HEK293 (cell line): ENCODE measurements at regions not wholly inside any gene's neighbourhood (a gene's known extent, or its start where the extent isn't known, plus 50 kb on each side); places are given as distances from the start of the nearest gene placed in this dataset.

Source experiments
- CTCF ChIA-PET: fragments of 350-600 bp; formaldehyde crosslinking; extraction: SDS; loops from one replicate; lab custom pipeline; 2021; ENCODE audit warnings: antibody characterized with exemption; lab: Yijun Ruan, JAX
- POLR2A ChIA-PET: fragments of 300-600 bp; formaldehyde crosslinking; extraction: SDS; loops from one replicate; lab custom pipeline; 2020; ENCODE audit warnings: antibody characterized with exemption, inconsistent platforms; lab: Yijun Ruan, JAX
- H3K27ac ChIP-seq: fragments of 200-500 bp; sonication (Bioruptor generic); 2 replicates; pipeline ENCODE4 v1.5.1; 2014; ENCODE audit warnings: low read depth, low read length, control low read depth, inconsistent platforms; ENCODE audit errors: extremely low read depth
- H3K36me3 ChIP-seq, 2 experiments: fragments of 200-500 bp in 1 of 2; sonication (Bioruptor generic) in 1 of 2; 1 replicate in 1 of 2; 2 replicates in 1 of 2; pipeline ENCODE4 v1.5.1; 2014 to 2017; ENCODE audit warnings: inconsistent platforms in 2 of 2, low read length in 2 of 2; ENCODE audit not compliant: control insufficient read depth in 2 of 2, insufficient read depth in 1 of 2
- H3K4me1 ChIP-seq: fragments of 200-500 bp; sonication (Bioruptor generic); 2 replicates; pipeline ENCODE4 v1.5.1; 2014; ENCODE audit warnings: mild to moderate bottlenecking, low read length, inconsistent platforms; ENCODE audit not compliant: control insufficient read depth, insufficient read depth
- H3K4me3 ChIP-seq: 2 replicates; pipeline ENCODE4 v1.5.1; 2011; ENCODE audit warnings: low read depth, mild to moderate bottlenecking, control low read depth, low read length, moderate library complexity
- H3K9me3 ChIP-seq: fragments of 200-500 bp; sonication (Bioruptor generic); 2 replicates; pipeline ENCODE4 v1.5.1; 2014; ENCODE audit warnings: low read depth, low read length, inconsistent platforms; ENCODE audit not compliant: control insufficient read depth, insufficient read depth
- GFI1B ChIP-seq: fragments of 450-650 bp; formaldehyde crosslinking; IDR thresholded peaks from 2 replicates; pipeline ENCODE4 v1.5.1; 2016; ENCODE audit warnings: missing biosample characterization, missing genetic modification characterization
- KLF1 ChIP-seq: fragments of 450-650 bp; formaldehyde crosslinking; IDR thresholded peaks from 2 replicates; pipeline ENCODE4 v1.5.1; 2016; ENCODE audit warnings: missing biosample characterization, missing genetic modification characterization
- KLF16 ChIP-seq: fragments of 450-650 bp; formaldehyde crosslinking; IDR thresholded peaks from 2 replicates; pipeline ENCODE4 v1.5.1; 2017; ENCODE audit warnings: missing biosample characterization, missing genetic modification characterization
- OVOL3 ChIP-seq: fragments of 450-650 bp; formaldehyde crosslinking; IDR thresholded peaks from 2 replicates; pipeline ENCODE4 v1.5.1; 2016; ENCODE audit warnings: missing biosample characterization, missing genetic modification characterization
- PRDM6 ChIP-seq: fragments of 450-650 bp; formaldehyde crosslinking; IDR thresholded peaks from 2 replicates; pipeline ENCODE4 v1.5.1; 2017; ENCODE audit warnings: missing biosample characterization, missing genetic modification characterization
- REST ChIP-seq: fragments of 450-650 bp; formaldehyde crosslinking; IDR thresholded peaks from 2 replicates; pipeline ENCODE4 v1.5.1; 2016; ENCODE audit warnings: missing biosample characterization, missing genetic modification characterization
- ZFHX2 ChIP-seq: fragments of 450-650 bp; formaldehyde crosslinking; conservative IDR thresholded peaks from 2 replicates; pipeline ENCODE4 v1.5.1; 2016; ENCODE audit warnings: missing biosample characterization, missing genetic modification characterization
- ZNF10 ChIP-seq: fragments of 450-650 bp; formaldehyde crosslinking; IDR thresholded peaks from 2 replicates; pipeline ENCODE4 v1.5.1; 2017; ENCODE audit warnings: missing biosample characterization, missing genetic modification characterization
- ZNF132 ChIP-seq: fragments of 450-650 bp; formaldehyde crosslinking; IDR thresholded peaks from 2 replicates; pipeline ENCODE4 v1.5.1; 2017; ENCODE audit warnings: missing biosample characterization, missing genetic modification characterization, borderline replicate concordance
- ZNF19 ChIP-seq: fragments of 450-650 bp; formaldehyde crosslinking; IDR thresholded peaks from 2 replicates; pipeline ENCODE4; 2016; ENCODE audit warnings: missing biosample characterization, missing genetic modification characterization, low read depth
- ZNF292 ChIP-seq: fragments of 450-650 bp; formaldehyde crosslinking; IDR thresholded peaks from 2 replicates; pipeline ENCODE4 v1.5.1; 2016; ENCODE audit warnings: low read depth, missing biosample characterization, missing genetic modification characterization, borderline replicate concordance
- ZNF423 ChIP-seq: fragments of 450-650 bp; formaldehyde crosslinking; IDR thresholded peaks from 2 replicates; pipeline ENCODE4 v1.5.1; 2016; ENCODE audit warnings: missing biosample characterization, missing genetic modification characterization
- ZNF501 ChIP-seq: fragments of 450-650 bp; formaldehyde crosslinking; IDR thresholded peaks from 2 replicates; pipeline ENCODE4 v1.5.1; 2016; ENCODE audit warnings: missing biosample characterization, missing genetic modification characterization
- ZNF521 ChIP-seq: fragments of 450-650 bp; formaldehyde crosslinking; IDR thresholded peaks from 2 replicates; pipeline ENCODE4 v1.5.1; 2017; ENCODE audit warnings: missing biosample characterization, mild to moderate bottlenecking, missing genetic modification characterization
- ZNF560 ChIP-seq: fragments of 450-650 bp; formaldehyde crosslinking; IDR thresholded peaks from 2 replicates; pipeline ENCODE4 v1.5.1; 2017; ENCODE audit warnings: missing biosample characterization, missing genetic modification characterization, borderline replicate concordance
- ZNF654 ChIP-seq: fragments of 450-650 bp; formaldehyde crosslinking; IDR thresholded peaks from 2 replicates; pipeline ENCODE4 v1.5.1; 2016; ENCODE audit warnings: low read depth, missing biosample characterization, missing genetic modification characterization
- ZSCAN16 ChIP-seq: fragments of 450-650 bp; formaldehyde crosslinking; IDR thresholded peaks from 2 replicates; pipeline ENCODE4 v1.5.1; 2016; ENCODE audit warnings: missing biosample characterization, missing genetic modification characterization
- TF ChIP-seq, protein P1 (sequence below): fragments of 450-650 bp; formaldehyde crosslinking; IDR thresholded peaks from 2 replicates; pipeline ENCODE4 v1.5.1; 2016; ENCODE audit warnings: missing biosample characterization, missing genetic modification characterization
- TF ChIP-seq, protein P2 (sequence below): fragments of 450-650 bp; formaldehyde crosslinking; IDR thresholded peaks from 2 replicates; pipeline ENCODE4 v1.5.1; 2017; ENCODE audit warnings: missing biosample characterization, missing genetic modification characterization
- TF ChIP-seq, protein P3 (sequence below): fragments of 450-650 bp; formaldehyde crosslinking; IDR thresholded peaks from 2 replicates; pipeline ENCODE4 v1.5.1; 2016; ENCODE audit warnings: missing biosample characterization, missing genetic modification characterization

DNA sequence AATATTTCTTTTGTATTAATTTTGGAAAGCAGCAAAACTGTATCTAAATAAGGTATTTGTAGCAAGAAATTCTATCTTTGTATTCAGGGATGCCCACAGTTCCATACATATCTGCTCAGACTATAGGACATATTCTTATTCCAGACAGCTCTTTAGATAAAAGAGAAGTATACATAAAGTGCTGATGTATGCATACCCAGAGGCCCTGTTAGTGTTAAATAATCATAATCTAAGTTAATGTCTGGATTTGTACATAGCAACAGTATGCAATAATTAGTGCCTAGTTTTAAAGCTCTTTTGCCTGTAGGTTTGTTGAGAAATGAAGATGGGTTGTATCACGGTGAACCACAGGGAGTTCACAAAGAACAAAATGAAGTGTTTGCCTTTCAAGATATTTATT lies 428.0 kb upstream of the RGPD4 start:
- Histone ChIP-seq H3K9me3 (no peaks in the 10 kb centered on the region), H3K27ac (no peak overlapping the region), H3K4me3 (no peak overlapping the region), H3K4me1 (no peaks in the 10 kb centered on the region), H3K36me3 (no peaks in the 10 kb centered on the region)
- POLR2A ChIA-PET: no interaction called here
- TF ChIP-seq ZNF654 (tag by site-specific recombination) (no peak), GFI1B (no peak), ZNF521 (tag by site-specific recombination) (no peak), ZFHX2 (tag by site-specific recombination) (no peak), ZSCAN16 (tag by site-specific recombination) (no peak), REST (no peak), OVOL3 (tag by site-specific recombination) (no peak), ZNF292 (tag by site-specific recombination) (no peak), KLF1 (tag by site-specific recombination) (no peak)
- CTCF ChIA-PET: interaction anchor here (0.6 kb wide), 1 partner anchor 145 kb away, joined by 3 read pairs; no protein-coding TSS in a partner anchor

DNA sequence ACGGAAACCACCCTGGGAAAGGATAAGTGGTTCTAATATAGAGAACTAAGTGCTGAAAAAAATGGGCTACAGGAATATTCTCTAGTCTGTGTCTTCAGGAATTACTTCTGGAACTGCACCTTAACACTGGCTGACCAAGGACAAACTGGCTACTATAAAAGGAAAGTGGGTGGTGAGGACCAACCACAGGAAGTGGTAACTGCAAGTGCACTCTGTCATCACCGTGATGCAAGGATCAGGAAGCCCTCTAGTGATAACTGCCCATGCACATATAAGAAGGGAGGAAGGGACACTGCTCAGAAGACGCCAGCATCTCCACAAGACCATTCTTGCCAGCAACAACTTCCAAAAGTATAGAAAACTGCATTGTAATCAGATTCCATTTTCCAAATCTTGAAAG lies 424.4 kb upstream of the RGPD4 start:
- ChIA-PET POLR2A (no interaction called here), CTCF (no interaction called here)
- no peaks in the 10 kb centered on the region for H3K9me3 ChIP-seq
- H3K36me3 ChIP-seq: no peaks in the 10 kb centered on the region
- no peak overlapping the region for H3K4me3 ChIP-seq
- no peaks in the 10 kb centered on the region for H3K4me1 ChIP-seq
- H3K27ac ChIP-seq: no peak overlapping the region
- no peak for TF ChIP-seq ZNF132 (tag by site-specific recombination)
- no peak for TF ChIP-seq KLF16 (tag by site-specific recombination)
- TF ChIP-seq ZNF501: no peak

GRCh38 chr2:107405261-107405660 lies 421.4 kb upstream of the RGPD4 start:
- Histone ChIP-seq H3K4me1 (no peaks in the 10 kb centered on the region), H3K36me3 (no peaks in the 10 kb centered on the region), H3K4me3 (no peak overlapping the region), H3K27ac (no peak overlapping the region), H3K9me3 (no peaks in the 10 kb centered on the region)
- POLR2A ChIA-PET: no interaction called here
- CTCF ChIA-PET: interaction anchor here (0.6 kb wide), 1 partner anchor 267 kb away, joined by 3 read pairs; no protein-coding TSS in a partner anchor
- TF ChIP-seq ZNF423 (tag by site-specific recombination): no peak
- no peak for TF ChIP-seq ZNF19 (tag by site-specific recombination)

- Histone ChIP-seq H3K9me3 (no peaks in the 10 kb centered on the region), H3K36me3 (no peaks in the 10 kb centered on the region), H3K4me3 (no peak overlapping the region), H3K27ac (no peak overlapping the region), H3K4me1 (no peaks in the 10 kb centered on the region)
- ChIA-PET CTCF (no interaction called here), POLR2A (no interaction called here)
- TF ChIP-seq PRDM6 (tag by site-specific recombination) (no peak), ZNF10 (tag by site-specific recombination) (no peak), ZNF560 (tag by site-specific recombination) (no peak)
- TF ChIP-seq, protein P1, sequence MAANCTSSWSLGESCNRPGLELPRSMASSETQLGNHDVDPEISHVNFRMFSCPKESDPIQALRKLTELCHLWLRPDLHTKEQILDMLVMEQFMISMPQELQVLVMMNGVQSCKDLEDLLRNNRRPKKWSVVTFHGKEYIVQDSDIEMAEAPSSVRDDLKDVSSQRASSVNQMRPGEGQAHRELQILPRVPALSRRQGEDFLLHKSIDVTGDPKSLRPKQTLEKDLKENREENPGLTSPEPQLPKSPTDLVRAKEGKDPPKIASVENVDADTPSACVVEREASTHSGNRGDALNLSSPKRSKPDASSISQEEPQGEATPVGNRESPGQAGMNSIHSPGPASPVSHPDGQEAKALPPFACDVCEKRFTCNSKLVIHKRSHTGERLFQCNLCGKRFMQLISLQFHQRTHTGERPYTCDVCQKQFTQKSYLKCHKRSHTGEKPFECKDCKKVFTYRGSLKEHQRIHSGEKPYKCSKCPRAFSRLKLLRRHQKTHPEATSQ (tag by site-specific recombination): no peak
- TF ChIP-seq, protein P2, sequence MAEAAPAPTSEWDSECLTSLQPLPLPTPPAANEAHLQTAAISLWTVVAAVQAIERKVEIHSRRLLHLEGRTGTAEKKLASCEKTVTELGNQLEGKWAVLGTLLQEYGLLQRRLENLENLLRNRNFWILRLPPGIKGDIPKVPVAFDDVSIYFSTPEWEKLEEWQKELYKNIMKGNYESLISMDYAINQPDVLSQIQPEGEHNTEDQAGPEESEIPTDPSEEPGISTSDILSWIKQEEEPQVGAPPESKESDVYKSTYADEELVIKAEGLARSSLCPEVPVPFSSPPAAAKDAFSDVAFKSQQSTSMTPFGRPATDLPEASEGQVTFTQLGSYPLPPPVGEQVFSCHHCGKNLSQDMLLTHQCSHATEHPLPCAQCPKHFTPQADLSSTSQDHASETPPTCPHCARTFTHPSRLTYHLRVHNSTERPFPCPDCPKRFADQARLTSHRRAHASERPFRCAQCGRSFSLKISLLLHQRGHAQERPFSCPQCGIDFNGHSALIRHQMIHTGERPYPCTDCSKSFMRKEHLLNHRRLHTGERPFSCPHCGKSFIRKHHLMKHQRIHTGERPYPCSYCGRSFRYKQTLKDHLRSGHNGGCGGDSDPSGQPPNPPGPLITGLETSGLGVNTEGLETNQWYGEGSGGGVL (tag by site-specific recombination): no peak
- TF ChIP-seq, protein P3, sequence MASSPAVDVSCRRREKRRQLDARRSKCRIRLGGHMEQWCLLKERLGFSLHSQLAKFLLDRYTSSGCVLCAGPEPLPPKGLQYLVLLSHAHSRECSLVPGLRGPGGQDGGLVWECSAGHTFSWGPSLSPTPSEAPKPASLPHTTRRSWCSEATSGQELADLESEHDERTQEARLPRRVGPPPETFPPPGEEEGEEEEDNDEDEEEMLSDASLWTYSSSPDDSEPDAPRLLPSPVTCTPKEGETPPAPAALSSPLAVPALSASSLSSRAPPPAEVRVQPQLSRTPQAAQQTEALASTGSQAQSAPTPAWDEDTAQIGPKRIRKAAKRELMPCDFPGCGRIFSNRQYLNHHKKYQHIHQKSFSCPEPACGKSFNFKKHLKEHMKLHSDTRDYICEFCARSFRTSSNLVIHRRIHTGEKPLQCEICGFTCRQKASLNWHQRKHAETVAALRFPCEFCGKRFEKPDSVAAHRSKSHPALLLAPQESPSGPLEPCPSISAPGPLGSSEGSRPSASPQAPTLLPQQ: no peak
These were observed 419.7 kb upstream of the RGPD4 start for GRCh38 chr2:107407017-107407416.
